Stomach (tissue), 4 donors: ENCODE measurements at regions not wholly inside any gene's neighbourhood (a gene's known extent, or its start where the extent isn't known, plus 50 kb on each side); places are given as distances from the start of the nearest gene placed in this dataset.

Experiments
- CTCF ChIP-seq, 7 experiments: fragments of 450-650 bp in 4 of 7; fragments of 200-600 bp in 3 of 7; sonication (generic) in 3 of 7; IDR thresholded peaks; one replicate each; pipeline ENCODE4 v1.5.1; 2016 to 2019; ENCODE audit warnings: antibody characterized with exemption in 7 of 7, control low read depth in 2 of 7, mild to moderate bottlenecking in 1 of 7
- POLR2A ChIP-seq, 4 donors: fragments of 450-650 bp; IDR thresholded peaks; one replicate each; pipeline ENCODE4 v1.6.1; 2016; ENCODE audit warnings: antibody characterized with exemption in 4 of 4, control low read depth in 2 of 4, mild to moderate bottlenecking in 1 of 4, moderate library complexity in 1 of 4

GRCh38 chr18:68607852-68608251 is 107.1 kb downstream of the TMX3 start:
- TF ChIP-seq CTCF (IDR thresholded peaks at IDR 0.05), result no peak
- no peak for TF ChIP-seq POLR2A (IDR thresholded peaks at IDR 0.05)
